Kidney (tissue), 13 donors: ENCODE measurements at regions not wholly inside any gene's neighbourhood (a gene's known extent, or its start where the extent isn't known, plus 50 kb on each side); places are given as distances from the start of the nearest gene placed in this dataset.

Experiments used
- DNase-seq, 5 donors: peaks; one replicate each; pipeline ENCODE4 v3.0.0-alpha.2; 2013 to 2020
- FAIRE-seq: peaks from 2 replicates; lab custom pipeline; 2012; peaks lifted over from hg19 to GRCh38; lab: Jason Lieb, UNC
- H3K27ac ChIP-seq, 2 donors: one replicate each; pipeline ENCODE4 v1.7.0; 2013; ENCODE audit warnings: low read depth in 2 of 2, low read length in 2 of 2, inconsistent platforms in 1 of 2
- H3K27me3 ChIP-seq: one replicate; pipeline ENCODE4 v1.7.1; 2013; ENCODE audit warnings: low read length, inconsistent platforms; ENCODE audit not compliant: control insufficient read depth, insufficient read depth
- H3K36me3 ChIP-seq, 3 donors: one replicate each; pipeline versions ENCODE4 v1.7.0 to v1.7.1; 2013; ENCODE audit warnings: low read length in 3 of 3, control low read depth in 1 of 3, inconsistent platforms in 1 of 3; ENCODE audit not compliant: insufficient read depth in 3 of 3, control insufficient read depth in 2 of 3
- H3K4me1 ChIP-seq, 3 donors: one replicate each; pipeline versions ENCODE4 v1.7.0 to v1.7.1; 2013; ENCODE audit warnings: low read length in 3 of 3, inconsistent platforms in 1 of 3, low read depth in 1 of 3; ENCODE audit not compliant: control insufficient read depth in 2 of 3, insufficient read depth in 2 of 3
- H3K4me3 ChIP-seq, 3 donors: one replicate each; pipeline versions ENCODE4 v1.7.0 to v1.8.1; 2013; ENCODE audit warnings: low read length in 3 of 3, control low read depth in 1 of 3, inconsistent platforms in 1 of 3
- H3K9ac ChIP-seq, 3 donors: one replicate each; pipeline versions ENCODE4 v1.7.0 to v1.7.1; 2013; ENCODE audit warnings: low read length in 3 of 3, control low read depth in 1 of 3, inconsistent platforms in 1 of 3
- H3K9me3 ChIP-seq, 3 donors: one replicate each; pipeline versions ENCODE4 v1.7.0 to v1.7.1; 2013; ENCODE audit warnings: low read length in 3 of 3, control low read depth in 1 of 3, inconsistent platforms in 1 of 3; ENCODE audit not compliant: control insufficient read depth in 2 of 3, insufficient read depth in 1 of 3
- intact Hi-C: fragments of 100-400 bp; cut with DNase I; formaldehyde crosslinking; loops from one replicate; pipeline ENCODE4 v1.11.1; 2022
- TF ChIP-seq, protein P1 (sequence below): IDR thresholded peaks from 3 replicates; pipeline ENCODE4 v1.5.1; 2012; ENCODE audit warnings: mild to moderate bottlenecking, moderate library complexity, borderline replicate concordance; ENCODE audit not compliant: insufficient read depth; ENCODE audit errors: extremely low read depth
- donor health status: control.
- donor health status: control.
- donor health status: control.
- donor health status: control.
- donor health status: control.
- donor health status: DM: yes; HTN: yes; CAD: no.
- donor health status: Normal renal cell carcinoma (clear cell type).

DNA sequence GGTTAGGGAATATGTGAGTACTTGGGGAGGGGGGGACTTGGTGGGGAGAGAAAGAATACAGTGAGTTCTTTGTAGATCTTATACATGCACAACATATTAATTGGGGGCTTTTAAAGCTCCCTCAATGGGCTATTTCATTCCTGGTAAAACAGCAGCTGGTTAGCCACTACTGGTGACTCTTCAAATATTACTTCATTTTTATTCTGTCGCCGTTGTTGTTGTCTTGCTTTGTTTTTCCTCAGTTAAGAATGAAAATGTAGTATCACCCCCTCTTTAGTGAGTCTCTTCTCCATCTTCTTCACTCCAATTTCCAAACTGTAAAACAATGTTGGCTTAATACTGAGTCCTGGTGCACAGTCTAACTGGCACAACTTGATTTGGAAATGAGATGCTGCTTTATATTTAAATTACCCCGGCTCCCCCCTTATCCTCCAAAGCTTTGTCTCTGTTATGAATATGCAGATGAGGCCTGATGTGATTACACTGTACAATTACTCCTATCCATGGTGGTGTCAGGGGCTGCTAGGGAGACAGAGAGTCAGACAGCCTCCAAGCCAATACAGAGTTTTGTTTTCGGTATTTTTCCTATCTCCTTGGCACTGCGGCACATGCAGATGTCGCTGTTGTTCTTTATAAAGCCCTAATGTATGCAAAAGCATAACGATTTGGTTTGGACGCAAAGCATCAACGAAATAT is 256.9 kb upstream of the PMFBP1 start:
- intact Hi-C loops, result no loop called here
- no peak for FAIRE-seq

DNA sequence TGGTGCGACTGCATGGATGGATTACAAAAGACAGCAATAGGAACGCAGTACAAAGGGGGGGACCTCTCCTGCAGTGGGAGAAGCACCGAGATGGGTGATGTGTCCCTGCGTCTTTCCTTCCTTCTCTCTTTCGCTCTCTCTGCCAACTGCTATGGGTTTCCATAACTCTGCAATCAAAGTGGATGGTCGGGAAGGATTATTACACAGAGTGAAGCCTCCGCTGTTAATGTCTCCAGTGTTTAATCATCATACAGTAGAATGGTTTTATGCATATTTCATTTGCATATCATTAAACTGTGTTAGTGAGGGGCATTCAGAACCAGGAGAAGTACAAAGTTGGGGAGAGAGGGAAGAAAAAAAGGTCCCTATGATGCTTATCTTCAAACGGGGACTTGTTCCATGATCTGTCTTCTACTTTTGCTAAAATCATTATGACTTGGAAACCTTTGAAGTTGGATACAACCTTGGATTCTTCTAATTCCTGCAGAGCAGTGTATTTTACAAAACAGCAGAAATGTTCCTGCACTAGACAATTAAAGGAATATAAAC is 255.9 kb upstream of the PMFBP1 start:
- intact Hi-C loops, result no loop called here
- H3K9ac ChIP-seq, result no peak overlapping the region
- no peak for FAIRE-seq

More for the DNA sequence above, 256.9 kb upstream of the PMFBP1 start:
- no peaks in the 10 kb centered on the region for H3K4me1 ChIP-seq
- H3K27ac ChIP-seq, result no peak overlapping the region
- H3K36me3 ChIP-seq, result no peaks in the 10 kb centered on the region
- H3K9me3 ChIP-seq, result no peaks in the 10 kb centered on the region
- H3K9ac ChIP-seq, result no peak overlapping the region
- no peak for DNase-seq
- H3K4me3 ChIP-seq, result no peak overlapping the region
- TF ChIP-seq, protein P1, sequence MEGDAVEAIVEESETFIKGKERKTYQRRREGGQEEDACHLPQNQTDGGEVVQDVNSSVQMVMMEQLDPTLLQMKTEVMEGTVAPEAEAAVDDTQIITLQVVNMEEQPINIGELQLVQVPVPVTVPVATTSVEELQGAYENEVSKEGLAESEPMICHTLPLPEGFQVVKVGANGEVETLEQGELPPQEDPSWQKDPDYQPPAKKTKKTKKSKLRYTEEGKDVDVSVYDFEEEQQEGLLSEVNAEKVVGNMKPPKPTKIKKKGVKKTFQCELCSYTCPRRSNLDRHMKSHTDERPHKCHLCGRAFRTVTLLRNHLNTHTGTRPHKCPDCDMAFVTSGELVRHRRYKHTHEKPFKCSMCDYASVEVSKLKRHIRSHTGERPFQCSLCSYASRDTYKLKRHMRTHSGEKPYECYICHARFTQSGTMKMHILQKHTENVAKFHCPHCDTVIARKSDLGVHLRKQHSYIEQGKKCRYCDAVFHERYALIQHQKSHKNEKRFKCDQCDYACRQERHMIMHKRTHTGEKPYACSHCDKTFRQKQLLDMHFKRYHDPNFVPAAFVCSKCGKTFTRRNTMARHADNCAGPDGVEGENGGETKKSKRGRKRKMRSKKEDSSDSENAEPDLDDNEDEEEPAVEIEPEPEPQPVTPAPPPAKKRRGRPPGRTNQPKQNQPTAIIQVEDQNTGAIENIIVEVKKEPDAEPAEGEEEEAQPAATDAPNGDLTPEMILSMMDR, result no peak
- no peaks in the 10 kb centered on the region for H3K27me3 ChIP-seq

DNA sequence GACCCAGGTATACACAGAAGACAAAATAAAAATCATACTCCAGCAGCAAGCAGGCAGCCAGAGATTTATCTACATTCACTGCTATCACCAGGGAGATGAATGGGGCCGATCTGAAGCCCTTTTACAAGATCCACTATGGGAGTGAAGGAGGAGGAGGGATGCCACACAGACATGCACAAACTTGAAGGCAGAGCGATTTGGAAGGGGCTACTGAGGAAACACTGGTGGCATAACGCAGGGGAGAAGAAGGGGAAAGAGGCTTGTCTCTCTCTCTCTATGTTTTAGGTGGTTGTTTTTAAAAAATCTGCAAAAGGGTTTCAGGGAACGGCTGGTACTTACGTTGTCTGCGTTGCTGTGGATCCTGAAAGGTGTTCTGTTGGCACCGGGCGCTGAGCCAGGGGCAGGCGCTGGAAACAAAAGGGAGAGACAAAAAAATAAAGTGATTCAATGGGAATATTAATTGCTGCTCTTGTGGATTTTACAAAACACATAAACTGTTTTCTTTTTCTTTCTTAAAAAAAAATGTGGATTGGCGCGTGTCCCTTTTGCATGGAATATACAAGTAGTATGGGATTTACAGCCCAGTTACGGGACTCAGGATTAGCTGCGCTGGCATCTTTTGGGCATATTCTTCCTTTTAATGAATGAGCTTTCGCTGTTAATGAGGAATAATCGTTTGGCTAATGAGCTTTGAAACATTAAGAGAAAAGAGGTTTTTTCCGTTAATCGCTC is 255.3 kb upstream of the PMFBP1 start:
- TF ChIP-seq, protein P1, result no peak
- peaks cover 0 to 3% (median 3%) of the 10 kb centered on the region in 3 donors for H3K9me3 ChIP-seq
- no peaks in the 10 kb centered on the region for H3K36me3 ChIP-seq
- no peak overlapping the region for H3K4me3 ChIP-seq
- DNase-seq, result no peak
- FAIRE-seq, result no peak
- no peaks in the 10 kb centered on the region for H3K27me3 ChIP-seq
- H3K27ac ChIP-seq, result no peak overlapping the region
- no peak overlapping the region for H3K9ac ChIP-seq
- no peaks in the 10 kb centered on the region for H3K4me1 ChIP-seq
- intact Hi-C loops, result no loop called here

More for the DNA sequence above, 255.9 kb upstream of the PMFBP1 start:
- H3K9me3 ChIP-seq, result no peaks in the 10 kb centered on the region
- H3K4me1 ChIP-seq, result no peaks in the 10 kb centered on the region
- H3K36me3 ChIP-seq, result no peaks in the 10 kb centered on the region
- H3K27me3 ChIP-seq, result no peaks in the 10 kb centered on the region
- no peak overlapping the region for H3K27ac ChIP-seq
- no peak for DNase-seq
- TF ChIP-seq, protein P1, result no peak
- H3K4me3 ChIP-seq, result no peak overlapping the region
